ENCODE measurements at regions not wholly inside any gene's neighbourhood (a gene's known extent, or its start where the extent isn't known, plus 50 kb on each side); places are given as distances from the start of the nearest gene placed in this dataset.

DNA sequence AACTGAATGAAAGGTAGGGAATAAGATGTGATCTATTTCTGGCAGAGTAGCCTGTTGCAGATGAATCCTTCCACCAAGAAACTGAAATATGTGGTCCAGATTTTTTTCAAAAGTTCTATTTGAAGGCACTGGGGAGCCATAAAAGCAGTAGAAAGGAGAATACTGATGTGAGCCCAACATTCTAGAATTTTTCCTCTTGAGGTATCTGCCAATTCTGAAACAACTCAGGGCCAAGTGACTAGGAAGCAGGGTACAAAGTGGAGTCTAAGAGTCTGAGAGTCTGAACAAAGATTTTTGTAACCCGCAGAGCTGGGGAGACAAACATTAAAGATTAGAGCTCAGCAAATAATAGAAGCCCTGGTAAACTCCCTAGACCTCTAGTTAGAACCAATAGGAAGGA, 58.3 kb upstream of the SLCO3A1 start:
- TF ChIP-seq, protein P1, sequence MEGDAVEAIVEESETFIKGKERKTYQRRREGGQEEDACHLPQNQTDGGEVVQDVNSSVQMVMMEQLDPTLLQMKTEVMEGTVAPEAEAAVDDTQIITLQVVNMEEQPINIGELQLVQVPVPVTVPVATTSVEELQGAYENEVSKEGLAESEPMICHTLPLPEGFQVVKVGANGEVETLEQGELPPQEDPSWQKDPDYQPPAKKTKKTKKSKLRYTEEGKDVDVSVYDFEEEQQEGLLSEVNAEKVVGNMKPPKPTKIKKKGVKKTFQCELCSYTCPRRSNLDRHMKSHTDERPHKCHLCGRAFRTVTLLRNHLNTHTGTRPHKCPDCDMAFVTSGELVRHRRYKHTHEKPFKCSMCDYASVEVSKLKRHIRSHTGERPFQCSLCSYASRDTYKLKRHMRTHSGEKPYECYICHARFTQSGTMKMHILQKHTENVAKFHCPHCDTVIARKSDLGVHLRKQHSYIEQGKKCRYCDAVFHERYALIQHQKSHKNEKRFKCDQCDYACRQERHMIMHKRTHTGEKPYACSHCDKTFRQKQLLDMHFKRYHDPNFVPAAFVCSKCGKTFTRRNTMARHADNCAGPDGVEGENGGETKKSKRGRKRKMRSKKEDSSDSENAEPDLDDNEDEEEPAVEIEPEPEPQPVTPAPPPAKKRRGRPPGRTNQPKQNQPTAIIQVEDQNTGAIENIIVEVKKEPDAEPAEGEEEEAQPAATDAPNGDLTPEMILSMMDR (IDR thresholded peaks at IDR 0.05; ENCODE audit: low read depth, low read length): no peak
- TF ChIP-seq EZH2phosphoT487 (IDR thresholded peaks at IDR 0.05; ENCODE audit: low read depth): no peak

Data from OCI-LY3 (cell line).